ENCODE measurements at regions not wholly inside any gene's neighbourhood (a gene's known extent, or its start where the extent isn't known, plus 50 kb on each side); places are given as distances from the start of the nearest gene placed in this dataset.

DNA sequence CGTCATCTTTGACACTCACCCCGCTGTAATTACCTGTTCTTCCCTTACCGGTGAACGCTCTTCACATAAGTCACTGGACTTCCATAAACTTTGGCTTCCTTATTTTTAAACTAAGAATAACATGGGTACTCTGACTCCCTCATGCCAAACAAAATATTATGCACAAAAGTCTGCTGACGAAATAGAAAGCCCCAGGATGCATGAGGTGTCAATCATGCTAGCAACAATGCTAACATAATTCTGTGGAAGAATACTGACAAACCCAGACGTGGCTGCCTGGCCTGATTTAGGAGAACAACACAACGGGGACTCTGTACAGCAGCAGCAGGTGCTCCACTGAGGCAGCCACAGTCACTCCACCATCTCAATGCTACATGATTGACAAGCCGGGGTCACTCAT lies 137.5 kb downstream of the CCDC71L start:
- TF ChIP-seq, protein P1, sequence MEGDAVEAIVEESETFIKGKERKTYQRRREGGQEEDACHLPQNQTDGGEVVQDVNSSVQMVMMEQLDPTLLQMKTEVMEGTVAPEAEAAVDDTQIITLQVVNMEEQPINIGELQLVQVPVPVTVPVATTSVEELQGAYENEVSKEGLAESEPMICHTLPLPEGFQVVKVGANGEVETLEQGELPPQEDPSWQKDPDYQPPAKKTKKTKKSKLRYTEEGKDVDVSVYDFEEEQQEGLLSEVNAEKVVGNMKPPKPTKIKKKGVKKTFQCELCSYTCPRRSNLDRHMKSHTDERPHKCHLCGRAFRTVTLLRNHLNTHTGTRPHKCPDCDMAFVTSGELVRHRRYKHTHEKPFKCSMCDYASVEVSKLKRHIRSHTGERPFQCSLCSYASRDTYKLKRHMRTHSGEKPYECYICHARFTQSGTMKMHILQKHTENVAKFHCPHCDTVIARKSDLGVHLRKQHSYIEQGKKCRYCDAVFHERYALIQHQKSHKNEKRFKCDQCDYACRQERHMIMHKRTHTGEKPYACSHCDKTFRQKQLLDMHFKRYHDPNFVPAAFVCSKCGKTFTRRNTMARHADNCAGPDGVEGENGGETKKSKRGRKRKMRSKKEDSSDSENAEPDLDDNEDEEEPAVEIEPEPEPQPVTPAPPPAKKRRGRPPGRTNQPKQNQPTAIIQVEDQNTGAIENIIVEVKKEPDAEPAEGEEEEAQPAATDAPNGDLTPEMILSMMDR (IDR thresholded peaks at IDR 0.05) = no peak
- TF ChIP-seq EZH2 (IDR thresholded peaks at IDR 0.05; ENCODE audit: borderline replicate concordance, insufficient read depth, low read depth, low read length, poor library complexity, severe bottlenecking) = no peak
